ENCODE measurements at regions not wholly inside any gene's neighbourhood (a gene's known extent, or its start where the extent isn't known, plus 50 kb on each side); places are given as distances from the start of the nearest gene placed in this dataset.

GRCh38 chr5:99973779-99974178, 561.4 kb upstream of the FAM174A start:
- Histone ChIP-seq H3K27ac (no peak overlapping the region), H3K36me3 (no peaks in the 10 kb centered on the region), H3K9me3 (no peaks in the 10 kb centered on the region), H3K27me3 (no peaks in the 10 kb centered on the region), H3K4me1 (no peaks in the 10 kb centered on the region), H3K4me3 (no peak overlapping the region)
- intact Hi-C loops (cut with DNase I), result no loop called here
- TF ChIP-seq POLR2A (IDR thresholded peaks at IDR 0.05) (no peak), CTCF (IDR thresholded peaks at IDR 0.05) (no peak)
- 60% methylated on average over 4 of the region's 4 CpGs for WGBS (ENCODE audit: insufficient coverage, low coverage, low lambda C conversion rate, missing lambda C conversion rate)
- no peak for DNase-seq
- no peak for ATAC-seq

- no peak for DNase-seq
- H3K36me3 ChIP-seq, result no peaks in the 10 kb centered on the region
- H3K4me3 ChIP-seq, result no peak overlapping the region
- intact Hi-C loops (cut with DNase I), result no loop called here
- H3K9me3 ChIP-seq, result no peaks in the 10 kb centered on the region
- peak in 1 of 4 donors; percentile 18 for ATAC-seq
- no peaks in the 10 kb centered on the region for H3K4me1 ChIP-seq
- WGBS (ENCODE audit: insufficient coverage, low coverage, low lambda C conversion rate, missing lambda C conversion rate), result no CpG with 5 or more reads among the region's 8 CpGs
- H3K27ac ChIP-seq, result no peak overlapping the region
- TF ChIP-seq POLR2A (IDR thresholded peaks at IDR 0.05), result no peak
- TF ChIP-seq CTCF (IDR thresholded peaks at IDR 0.05), result no peak
- no peaks in the 10 kb centered on the region for H3K27me3 ChIP-seq
These were observed 579.2 kb upstream of the FAM174A start for GRCh38 chr5:99955962-99956361.

DNA sequence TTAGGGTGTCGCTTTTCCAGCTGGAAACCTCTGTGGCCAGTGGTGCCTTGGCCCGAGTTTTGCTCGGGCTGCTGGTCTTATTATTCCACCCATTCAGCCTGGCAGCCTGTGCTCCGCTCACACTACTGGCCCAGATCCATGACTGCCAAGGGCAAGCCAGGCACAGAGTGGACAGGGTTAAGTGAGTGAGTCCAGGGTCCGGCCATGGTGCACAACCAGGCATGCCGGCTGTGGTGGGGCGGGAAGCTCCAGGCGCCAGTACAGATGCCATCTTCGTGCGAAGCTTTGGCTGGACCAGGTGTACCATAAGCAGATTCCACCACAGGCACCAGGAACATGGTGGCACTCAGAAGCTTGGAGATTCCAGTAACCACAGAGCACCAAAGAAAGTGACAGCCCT, 580.2 kb upstream of the FAM174A start:
- ATAC-seq, result peak in 1 of 4 donors; percentile 28
- no peak for DNase-seq
- 71% methylated on average over 5 of the region's 10 CpGs for WGBS (ENCODE audit: insufficient coverage, low coverage, low lambda C conversion rate, missing lambda C conversion rate)
- Histone ChIP-seq H3K36me3 (no peaks in the 10 kb centered on the region), H3K4me3 (no peak overlapping the region), H3K27ac (no peak overlapping the region), H3K4me1 (no peaks in the 10 kb centered on the region), H3K27me3 (no peaks in the 10 kb centered on the region), H3K9me3 (no peaks in the 10 kb centered on the region)
- TF ChIP-seq CTCF (IDR thresholded peaks at IDR 0.05) (no peak), POLR2A (IDR thresholded peaks at IDR 0.05) (no peak)
- intact Hi-C loops (cut with DNase I), result no loop called here

- H3K9me3 ChIP-seq, result no peaks in the 10 kb centered on the region
- H3K27ac ChIP-seq, result no peak overlapping the region
- ATAC-seq (peak in 1 of 4 donors; percentile 32), DNase-seq (no peak)
- H3K4me3 ChIP-seq, result no peak overlapping the region
- intact Hi-C loops (cut with DNase I), result no loop called here
- TF ChIP-seq POLR2A (IDR thresholded peaks at IDR 0.05) (no peak), CTCF (IDR thresholded peaks at IDR 0.05) (no peak)
- H3K36me3 ChIP-seq, result no peaks in the 10 kb centered on the region
- no peaks in the 10 kb centered on the region for H3K27me3 ChIP-seq
- H3K4me1 ChIP-seq, result no peaks in the 10 kb centered on the region
- 73% methylated on average over 5 of the region's 12 CpGs for WGBS (ENCODE audit: insufficient coverage, low coverage, low lambda C conversion rate, missing lambda C conversion rate)
These were observed 585.1 kb upstream of the FAM174A start for GRCh38 chr5:99949969-99950524.

GRCh38 chr5:99949361-99949760, 585.8 kb upstream of the FAM174A start:
- intact Hi-C loops (cut with DNase I), result no loop called here
- H3K4me1 ChIP-seq, result no peaks in the 10 kb centered on the region
- no peaks in the 10 kb centered on the region for H3K9me3 ChIP-seq
- H3K27ac ChIP-seq, result no peak overlapping the region
- no peaks in the 10 kb centered on the region for H3K27me3 ChIP-seq
- no peaks in the 10 kb centered on the region for H3K36me3 ChIP-seq
- DNase-seq, result no peak
- no peak for ATAC-seq
- TF ChIP-seq CTCF (IDR thresholded peaks at IDR 0.05) (no peak), POLR2A (IDR thresholded peaks at IDR 0.05) (no peak)
- no peak overlapping the region for H3K4me3 ChIP-seq
- 40% methylated on average over 1 of the region's 5 CpGs for WGBS (ENCODE audit: insufficient coverage, low coverage, low lambda C conversion rate, missing lambda C conversion rate)
